Sigmoid colon (tissue), 6 donors: ENCODE measurements at regions not wholly inside any gene's neighbourhood (a gene's known extent, or its start where the extent isn't known, plus 50 kb on each side); places are given as distances from the start of the nearest gene placed in this dataset.

Experiments used
- DNase-seq: peaks from one replicate; pipeline ENCODE4 v3.0.0-alpha.2; 2019
- H3K27ac ChIP-seq, 4 donors: fragments of 200-600 bp; sonication (generic); one replicate each; pipeline ENCODE4 v1.5.1; 2016 to 2019; ENCODE audit warnings: mild to moderate bottlenecking in 1 of 4
- H3K27me3 ChIP-seq, 3 donors: fragments of 200-600 bp; sonication (generic); one replicate each; pipeline ENCODE4 v1.5.1; 2019; ENCODE audit warnings: mild to moderate bottlenecking in 1 of 3
- H3K36me3 ChIP-seq, 4 donors: fragments of 200-600 bp; sonication (generic); one replicate each; pipeline ENCODE4 v1.5.1; 2016 to 2019
- H3K4me1 ChIP-seq, 4 donors: fragments of 200-600 bp; sonication (generic); one replicate each; pipeline ENCODE4 v1.5.1; 2017 to 2019
- H3K4me3 ChIP-seq, 4 donors: fragments of 200-600 bp; sonication (generic); one replicate each; pipeline ENCODE4 v1.5.1; 2017 to 2019; ENCODE audit warnings: mild to moderate bottlenecking in 2 of 4, moderate library complexity in 1 of 4
- H3K9me3 ChIP-seq, 4 donors: fragments of 200-600 bp in 3 of 4; sonication (generic) in 3 of 4; one replicate each; pipeline versions ENCODE4 v1.5.1 to v1.6.1; 2013 to 2019
- EP300 ChIP-seq, 4 donors: sonication (generic); formaldehyde crosslinking; IDR thresholded peaks; one replicate each; pipeline ENCODE4 v1.6.1; 2017; ENCODE audit warnings: antibody characterized with exemption in 4 of 4
- POLR2A ChIP-seq, 2 donors: fragments of 450-650 bp; IDR thresholded peaks; one replicate each; pipeline ENCODE4 v1.6.1; 2016; ENCODE audit warnings: antibody characterized with exemption in 2 of 2, mild to moderate bottlenecking in 2 of 2, moderate library complexity in 2 of 2
- POLR2AphosphoS5 ChIP-seq, 4 donors: sonication (generic); formaldehyde crosslinking; IDR thresholded peaks; one replicate each; pipeline ENCODE4 v1.6.1; 2017; ENCODE audit warnings: antibody characterized with exemption in 4 of 4
- WGBS, 2 donors: extraction: QIAGEN DNeasy Blood & Tissue Kit; methylation state at CpG; one replicate each; pipeline ENCODE4 v1.1.7; 2013; 5-methylcytosine and 5-hydroxymethylcytosine counted together
- intact Hi-C: fragments of 100-400 bp; cut with DNase I; formaldehyde crosslinking; loops from one replicate; pipeline ENCODE4 v1.15.1; 2023
- TF ChIP-seq, protein P1 (sequence below), 4 experiments: fragments of 450-650 bp in 3 of 4; fragments of 200-600 bp in 1 of 4; IDR thresholded peaks; one replicate each; pipeline ENCODE4 v1.5.1; 2016 to 2019; ENCODE audit warnings: antibody characterized with exemption in 4 of 4, mild to moderate bottlenecking in 3 of 4, moderate library complexity in 2 of 4
- donor health status: healthy with polysubstance abuse.
- donor health status: healthy.

DNA sequence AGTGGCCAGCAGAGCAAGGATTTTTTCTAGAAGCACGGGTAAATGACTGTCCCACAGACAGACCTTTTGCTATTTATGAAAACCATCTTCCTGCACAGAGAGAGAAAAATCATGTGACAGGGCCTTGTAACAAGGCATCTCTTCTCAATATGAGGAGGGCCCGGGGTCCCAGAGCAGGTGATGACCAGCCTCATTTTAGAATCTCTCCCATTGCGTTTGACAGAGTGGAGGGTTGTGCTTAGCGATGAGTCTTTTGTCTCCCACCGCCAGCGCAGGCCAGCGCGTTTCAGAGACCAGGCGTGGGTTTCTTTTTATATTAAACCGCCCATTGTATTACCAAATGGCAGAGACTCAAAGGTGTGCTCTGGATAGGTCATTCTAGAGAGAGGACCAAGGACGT is 97.4 kb upstream of the UBL3 start:
- Histone ChIP-seq H3K36me3 (no peaks in the 10 kb centered on the region), H3K27me3 (peaks cover 0 to 7% (median 0%) of the 10 kb centered on the region in 3 donors), H3K4me1 (no peaks in the 10 kb centered on the region), H3K4me3 (no peak overlapping the region), H3K9me3 (no peaks in the 10 kb centered on the region), H3K27ac (no peak overlapping the region)
- intact Hi-C loops: no loop called here
- 94% methylated on average over 11 of the region's 11 CpGs for WGBS, 2 donors
- no peak for DNase-seq
- TF ChIP-seq, protein P1, sequence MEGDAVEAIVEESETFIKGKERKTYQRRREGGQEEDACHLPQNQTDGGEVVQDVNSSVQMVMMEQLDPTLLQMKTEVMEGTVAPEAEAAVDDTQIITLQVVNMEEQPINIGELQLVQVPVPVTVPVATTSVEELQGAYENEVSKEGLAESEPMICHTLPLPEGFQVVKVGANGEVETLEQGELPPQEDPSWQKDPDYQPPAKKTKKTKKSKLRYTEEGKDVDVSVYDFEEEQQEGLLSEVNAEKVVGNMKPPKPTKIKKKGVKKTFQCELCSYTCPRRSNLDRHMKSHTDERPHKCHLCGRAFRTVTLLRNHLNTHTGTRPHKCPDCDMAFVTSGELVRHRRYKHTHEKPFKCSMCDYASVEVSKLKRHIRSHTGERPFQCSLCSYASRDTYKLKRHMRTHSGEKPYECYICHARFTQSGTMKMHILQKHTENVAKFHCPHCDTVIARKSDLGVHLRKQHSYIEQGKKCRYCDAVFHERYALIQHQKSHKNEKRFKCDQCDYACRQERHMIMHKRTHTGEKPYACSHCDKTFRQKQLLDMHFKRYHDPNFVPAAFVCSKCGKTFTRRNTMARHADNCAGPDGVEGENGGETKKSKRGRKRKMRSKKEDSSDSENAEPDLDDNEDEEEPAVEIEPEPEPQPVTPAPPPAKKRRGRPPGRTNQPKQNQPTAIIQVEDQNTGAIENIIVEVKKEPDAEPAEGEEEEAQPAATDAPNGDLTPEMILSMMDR (IDR thresholded peaks at IDR 0.05): no peak
- TF ChIP-seq EP300 (IDR thresholded peaks at IDR 0.05): no peak
- TF ChIP-seq POLR2A (IDR thresholded peaks at IDR 0.05): no peak
- TF ChIP-seq POLR2AphosphoS5 (IDR thresholded peaks at IDR 0.05): no peak

DNA sequence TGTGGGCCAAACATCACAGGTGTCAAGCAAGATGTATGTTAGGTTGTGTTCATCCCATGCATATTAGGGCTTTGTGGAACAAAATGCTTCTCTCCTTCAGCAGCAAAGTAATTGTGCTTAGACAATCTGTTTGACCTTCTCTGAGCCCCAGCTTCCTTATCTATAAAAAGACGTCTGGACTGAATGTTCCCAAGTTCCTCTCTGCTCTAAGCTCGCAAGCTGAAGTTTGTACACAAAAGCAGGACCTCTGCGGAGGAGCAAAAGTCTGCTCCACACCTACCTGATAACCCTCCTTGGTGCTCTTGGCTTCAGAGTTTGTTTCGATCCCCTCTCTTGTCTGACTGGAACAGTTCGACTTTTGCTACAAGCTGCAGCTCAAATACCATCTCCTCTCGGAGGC is 95.7 kb upstream of the UBL3 start:
- H3K9me3 ChIP-seq: no peaks in the 10 kb centered on the region
- H3K4me3 ChIP-seq: no peak overlapping the region
- no peaks in the 10 kb centered on the region for H3K36me3 ChIP-seq
- H3K27ac ChIP-seq: no peak overlapping the region
- no peak for DNase-seq
- TF ChIP-seq EP300 (IDR thresholded peaks at IDR 0.05) (no peak), POLR2AphosphoS5 (IDR thresholded peaks at IDR 0.05) (no peak), POLR2A (IDR thresholded peaks at IDR 0.05) (no peak)
- TF ChIP-seq, protein P1 (IDR thresholded peaks at IDR 0.05): no peak
- no peaks in the 10 kb centered on the region for H3K4me1 ChIP-seq
- 77 to 80% methylated on average over 6 of the region's 6 CpGs for WGBS, 2 donors
- peaks cover 0 to 7% (median 0%) of the 10 kb centered on the region in 3 donors for H3K27me3 ChIP-seq
- intact Hi-C loops: no loop called here

DNA sequence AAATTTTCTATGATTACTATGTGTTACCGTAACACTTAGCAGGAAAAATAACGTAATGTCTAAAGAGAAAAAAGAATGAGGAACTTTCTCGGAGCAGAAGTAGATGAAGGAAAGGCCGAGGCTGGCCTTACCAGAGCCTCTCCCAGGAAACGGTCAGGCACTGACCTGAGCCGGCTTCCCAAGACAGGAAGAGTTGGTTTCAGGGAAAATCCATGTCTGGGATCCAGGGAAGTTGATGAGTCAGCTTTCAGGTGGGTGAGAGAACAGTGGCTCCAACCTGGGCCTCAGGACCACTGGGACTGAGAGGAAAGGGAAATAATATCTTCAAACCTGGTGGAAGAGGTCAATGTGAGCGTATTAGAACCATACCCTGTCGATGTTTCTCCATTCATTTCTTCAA is 93.3 kb upstream of the UBL3 start:
- Histone ChIP-seq H3K4me3 (no peak overlapping the region), H3K4me1 (no peaks in the 10 kb centered on the region), H3K27me3 (no peaks in the 10 kb centered on the region), H3K27ac (no peak overlapping the region), H3K9me3 (no peaks in the 10 kb centered on the region), H3K36me3 (no peaks in the 10 kb centered on the region)
- WGBS, 2 donors: 85 to 88% methylated on average over 8 of the region's 8 CpGs
- intact Hi-C loops: loop anchor here (5.0 kb wide), 1 partner anchor 91 kb away; the partner anchor contains the start of gene UBL3
- TF ChIP-seq EP300 (IDR thresholded peaks at IDR 0.05) (no peak), POLR2A (IDR thresholded peaks at IDR 0.05) (no peak), POLR2AphosphoS5 (IDR thresholded peaks at IDR 0.05) (no peak)
- TF ChIP-seq, protein P1 (IDR thresholded peaks at IDR 0.05): no peak
- no peak for DNase-seq

DNA sequence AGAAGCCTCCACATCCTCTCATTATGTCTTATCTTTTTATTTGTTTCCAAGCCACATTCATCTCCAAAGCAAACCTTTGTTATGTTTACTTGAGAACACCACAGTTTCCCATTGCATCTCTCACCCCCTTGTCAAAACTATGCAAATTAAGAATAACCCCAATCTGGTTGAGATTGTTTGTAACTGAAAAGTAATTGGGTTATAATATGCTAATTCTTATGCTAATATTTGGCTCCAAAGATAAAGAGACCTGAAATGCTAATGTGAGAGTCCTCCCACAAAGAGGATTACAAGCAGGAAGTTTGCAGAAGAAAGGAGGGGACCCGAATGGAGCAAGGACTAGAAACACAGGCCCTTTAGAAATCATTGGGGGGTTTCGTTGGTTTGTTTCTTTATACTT is 92.9 kb upstream of the UBL3 start:
- H3K36me3 ChIP-seq: no peaks in the 10 kb centered on the region
- no peaks in the 10 kb centered on the region for H3K9me3 ChIP-seq
- intact Hi-C loops: loop anchor here (5.0 kb wide), 1 partner anchor 91 kb away; the partner anchor contains the start of gene UBL3
- TF ChIP-seq EP300 (IDR thresholded peaks at IDR 0.05) (no peak), POLR2AphosphoS5 (IDR thresholded peaks at IDR 0.05) (no peak), POLR2A (IDR thresholded peaks at IDR 0.05) (no peak)
- TF ChIP-seq, protein P1 (IDR thresholded peaks at IDR 0.05): no peak
- no peak for DNase-seq
- H3K4me1 ChIP-seq: no peaks in the 10 kb centered on the region
- no peak overlapping the region for H3K27ac ChIP-seq
- 63 to 71% methylated on average over 2 of the region's 2 CpGs for WGBS, 2 donors
- no peak overlapping the region for H3K4me3 ChIP-seq
- H3K27me3 ChIP-seq: no peaks in the 10 kb centered on the region

DNA sequence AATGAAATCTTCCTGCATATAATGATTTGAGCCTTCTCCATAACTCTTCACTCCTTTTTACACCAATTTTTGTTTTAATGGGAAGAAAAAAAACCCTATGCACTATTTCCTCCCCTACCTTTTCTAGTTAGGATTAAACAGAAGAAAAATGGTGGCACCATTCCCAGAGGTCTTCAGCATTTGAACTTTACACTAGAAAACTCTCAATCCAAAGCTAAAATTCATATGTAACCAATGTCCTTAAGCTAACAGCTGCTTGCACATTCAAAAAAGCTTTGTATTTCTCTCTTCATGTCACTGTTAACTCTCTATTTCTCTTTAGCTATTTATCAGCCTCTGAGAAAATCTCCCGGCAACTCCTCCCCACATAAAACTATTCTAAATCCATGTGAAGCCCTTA is 90.3 kb upstream of the UBL3 start:
- Histone ChIP-seq H3K4me1 (no peaks in the 10 kb centered on the region), H3K4me3 (no peak overlapping the region), H3K9me3 (no peaks in the 10 kb centered on the region), H3K27me3 (no peaks in the 10 kb centered on the region), H3K27ac (no peak overlapping the region), H3K36me3 (no peaks in the 10 kb centered on the region)
- 87 to 90% methylated on average over 1 of the region's 1 CpG for WGBS, 2 donors
- DNase-seq: no peak
- intact Hi-C loops: loop anchor here (5.0 kb wide), 1 partner anchor 88 kb away; the partner anchor contains the start of gene UBL3
- TF ChIP-seq, protein P1 (IDR thresholded peaks at IDR 0.05): no peak
- TF ChIP-seq POLR2AphosphoS5 (IDR thresholded peaks at IDR 0.05) (no peak), POLR2A (IDR thresholded peaks at IDR 0.05) (no peak), EP300 (IDR thresholded peaks at IDR 0.05) (no peak)
